T47D (cell line): ENCODE measurements at regions not wholly inside any gene's neighbourhood (a gene's known extent, or its start where the extent isn't known, plus 50 kb on each side); places are given as distances from the start of the nearest gene placed in this dataset.
"Not testable (repeated sequence)": the region's sequence is repeated elsewhere in the genome, so short reads cannot be mapped to it uniquely, and the experiment has no call there.

Experiments used
- DNase-seq, 2 experiments: peaks; one replicate each; pipeline versions ENCODE4 v3.0.0 to v3.0.0-alpha.2; 2011 to 2012; ENCODE audit warnings: low read depth in 1 of 2, low spot score in 1 of 2
- JUND ChIP-seq: IDR thresholded peaks from 2 replicates; pipeline ENCODE4 v1.6.1; 2012; ENCODE audit warnings: low read depth
- in situ Hi-C: cut with HindIII; loops from 2 replicates; pipeline ENCODE4 v1.10.0; 2016; ENCODE audit warnings: low sequenced_read_pairs, low pct_unique_long_range_greater_than_20kb

DNA sequence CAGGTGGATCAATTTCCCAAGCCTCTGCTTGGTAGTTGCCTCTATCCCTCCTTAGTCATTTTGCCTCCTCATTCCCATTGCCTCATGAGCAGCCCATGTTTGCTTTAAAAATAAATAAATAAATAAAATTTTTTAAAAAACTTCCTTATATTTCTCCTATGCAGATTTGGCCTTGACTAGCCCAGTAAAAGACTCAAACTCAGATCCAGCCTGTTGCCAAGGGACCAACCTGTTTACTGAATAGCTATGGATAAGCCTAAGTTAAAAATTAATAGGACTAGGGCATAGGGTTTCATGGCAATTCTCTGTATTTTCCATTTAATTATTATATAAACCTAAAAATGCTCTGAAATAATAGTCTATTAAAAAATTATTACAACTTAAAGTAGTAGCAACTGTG is 384.4 kb downstream of the RSL24D1 start:
- in situ Hi-C loops = no loop called here
- no peak for TF ChIP-seq JUND
- no peak for DNase-seq

- no peak for DNase-seq
- in situ Hi-C loops = no loop called here
- no peak for TF ChIP-seq JUND
Measured at GRCh38 chr15:54810496-54810895, 386.2 kb downstream of the RSL24D1 start.

GRCh38 chr15:54810031-54810430 is 386.7 kb downstream of the RSL24D1 start:
- in situ Hi-C loops = no loop called here
- no peak for DNase-seq
- no peak for TF ChIP-seq JUND

GRCh38 chr15:54808321-54808720 is 388.4 kb downstream of the RSL24D1 start:
- in situ Hi-C loops = no loop called here
- no peak for TF ChIP-seq JUND
- DNase-seq = no peak

GRCh38 chr15:54803987-54804386 is 392.8 kb downstream of the RSL24D1 start:
- no peak for TF ChIP-seq JUND
- DNase-seq = no peak
- in situ Hi-C loops = no loop called here

GRCh38 chr15:54803134-54803808 is 393.5 kb downstream of the RSL24D1 start:
- in situ Hi-C loops = no loop called here
- no peak for TF ChIP-seq JUND
- no peak for DNase-seq

- in situ Hi-C loops = no loop called here
- no peak for DNase-seq
Measured at GRCh38 chr15:54792526-54792925, 404.2 kb downstream of the RSL24D1 start.

DNA sequence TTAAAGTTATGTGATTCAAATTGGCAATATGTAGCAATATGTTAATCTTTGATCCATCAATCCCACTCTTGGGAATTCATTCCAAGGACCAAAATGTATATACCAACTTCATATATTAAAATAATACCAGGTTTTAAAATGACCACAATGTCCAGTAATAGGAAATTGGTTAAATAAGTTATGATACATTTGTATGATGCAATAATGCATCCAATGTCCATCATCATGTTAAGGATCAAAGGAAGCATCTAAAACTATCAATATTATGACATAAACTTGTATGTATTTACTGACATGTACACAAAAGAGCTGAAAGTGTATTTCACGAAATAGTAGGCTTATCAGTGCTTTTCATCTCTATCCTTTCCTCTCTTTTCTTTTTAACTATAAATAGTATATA is 406.0 kb downstream of the RSL24D1 start:
- DNase-seq = no peak
- in situ Hi-C loops = no loop called here
- TF ChIP-seq JUND = no peak

More at GRCh38 chr15:54792526-54792925, 404.2 kb downstream of the RSL24D1 start:
- no peak for TF ChIP-seq JUND

- DNase-seq = no peak
- TF ChIP-seq JUND = no peak
- in situ Hi-C loops = no loop called here
Measured at GRCh38 chr15:54789376-54789775, 407.4 kb downstream of the RSL24D1 start.

GRCh38 chr15:54781220-54781619 is 415.5 kb downstream of the RSL24D1 start:
- in situ Hi-C loops, DNase-seq: not testable (repeated sequence)

- in situ Hi-C loops = no loop called here
- TF ChIP-seq JUND = no peak
- DNase-seq = no peak
Measured at GRCh38 chr15:54779271-54779670, 417.5 kb downstream of the RSL24D1 start.

DNA sequence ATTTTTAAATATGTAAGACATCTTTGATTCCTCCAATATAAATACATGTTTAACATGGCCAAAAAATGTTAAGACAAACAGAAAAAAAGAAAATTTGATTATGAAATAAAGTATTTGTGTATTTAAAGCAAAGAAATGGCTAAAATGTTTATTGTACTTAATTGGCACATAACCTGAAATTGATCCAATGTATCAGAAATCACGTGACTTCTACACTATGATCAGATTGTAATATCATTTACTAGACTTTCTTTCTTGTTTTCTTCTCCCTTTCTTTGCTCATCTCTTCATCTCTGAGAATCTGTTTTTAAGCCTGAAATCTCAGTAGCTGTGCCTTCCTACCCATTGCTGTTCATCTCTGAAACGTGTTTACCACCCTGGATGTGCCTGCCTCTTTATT is 420.3 kb downstream of the RSL24D1 start:
- no peak for TF ChIP-seq JUND
- DNase-seq = no peak
- in situ Hi-C loops = no loop called here

DNA sequence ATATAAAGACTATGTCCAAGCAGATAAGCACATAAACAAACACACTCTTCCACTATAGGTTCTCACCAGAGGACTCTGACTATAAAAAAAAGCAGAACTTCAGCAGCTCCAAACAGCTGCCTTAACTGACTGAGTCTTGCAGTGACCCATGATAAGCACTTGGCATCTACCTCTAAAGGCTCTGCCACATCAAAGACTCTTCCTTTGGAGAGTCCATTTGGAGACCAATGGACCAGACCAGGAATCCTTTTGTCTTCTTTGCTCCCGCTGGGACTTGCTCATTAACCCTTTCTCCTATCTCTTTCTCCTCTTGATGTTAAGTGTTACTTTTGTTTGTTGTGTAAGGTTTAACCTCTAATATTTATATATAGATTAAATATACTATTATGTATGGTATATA is 424.1 kb downstream of the RSL24D1 start:
- in situ Hi-C loops = no loop called here
- no peak for DNase-seq
- TF ChIP-seq JUND = no peak

DNA sequence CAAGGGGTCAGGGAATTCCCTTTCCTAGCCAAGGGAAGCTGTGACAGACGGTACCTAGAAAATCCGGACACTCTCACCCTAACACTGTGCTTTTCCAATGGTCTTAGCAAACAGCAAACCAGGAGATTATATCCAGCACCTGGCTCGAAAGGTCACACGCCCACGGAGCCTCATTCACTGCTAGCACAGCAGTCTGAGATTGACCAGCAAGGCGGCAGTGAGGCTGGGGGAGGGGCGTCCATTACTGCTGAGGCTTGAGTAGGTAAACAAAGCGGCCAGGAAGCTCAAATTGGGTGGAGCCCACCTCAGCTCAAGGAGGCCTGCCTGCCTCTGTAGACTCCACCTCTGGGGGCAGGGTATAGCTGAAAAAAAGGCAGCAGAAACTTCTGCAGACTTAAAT is 447.3 kb downstream of the RSL24D1 start:
- DNase-seq, in situ Hi-C loops: not testable (repeated sequence)
